ENCODE measurements at regions not wholly inside any gene's neighbourhood (a gene's known extent, or its start where the extent isn't known, plus 50 kb on each side); places are given as distances from the start of the nearest gene placed in this dataset.

GRCh38 chr3:72139316-72139715, 354.4 kb upstream of the PROK2 start:
- H2AK5ac ChIP-seq (ENCODE audit: low read length) = no peak overlapping the region
- H2BK15ac ChIP-seq (replicated peaks; ENCODE audit: low read depth) = no peak overlapping the region
- DNase-seq = no peak
- no peak overlapping the region for H3K4ac ChIP-seq (ENCODE audit: low read depth, low read length)
- H2BK120ac ChIP-seq (ENCODE audit: low read depth, low read length) = no peak overlapping the region
- H3K36me3 ChIP-seq (ENCODE audit: control insufficient read depth, insufficient read depth, low read length) = no peaks in the 10 kb centered on the region
- H3K56ac ChIP-seq (ENCODE audit: low read length) = no peak overlapping the region
- H3K79me1 ChIP-seq (ENCODE audit: low read length) = no peaks in the 10 kb centered on the region
- WGBS (ENCODE audit: extremely low coverage, insufficient coverage, low lambda C conversion rate) = no CpG with 5 or more reads among the region's 2 CpGs
- no peak overlapping the region for H3K23ac ChIP-seq (ENCODE audit: low read length)
- H3K27me3 ChIP-seq (ENCODE audit: insufficient read depth, low read length, poor library complexity) = no peaks in the 10 kb centered on the region
- H3K79me2 ChIP-seq (ENCODE audit: control insufficient read depth, insufficient read depth, low read length) = no peaks in the 10 kb centered on the region
- no peak overlapping the region for H4K8ac ChIP-seq (ENCODE audit: low read depth, low read length)
- H3K4me3 ChIP-seq (ENCODE audit: low read length) = no peak overlapping the region
- no peak overlapping the region for H3K18ac ChIP-seq (ENCODE audit: low read length)
- H3K27ac ChIP-seq (ENCODE audit: low read depth, low read length) = no peak overlapping the region
- H3K4me2 ChIP-seq (ENCODE audit: low read length) = no peak overlapping the region
- no peak overlapping the region for H4K5ac ChIP-seq (ENCODE audit: low read length)
- H3K9ac ChIP-seq (ENCODE audit: low read length) = no peak overlapping the region
- peaks cover under 1% of the 10 kb centered on the region for H3K4me1 ChIP-seq (ENCODE audit: control insufficient read depth, low read depth, low read length)
- H2BK5ac ChIP-seq (ENCODE audit: low read length) = no peak overlapping the region

GRCh38 chr3:72137865-72138861, 353.2 kb upstream of the PROK2 start:
- H3K56ac ChIP-seq (ENCODE audit: low read length) = no peak overlapping the region
- no peak for DNase-seq
- no peaks in the 10 kb centered on the region for H3K4me1 ChIP-seq (ENCODE audit: control insufficient read depth, low read depth, low read length)
- no peak overlapping the region for H2BK5ac ChIP-seq (ENCODE audit: low read length)
- WGBS (ENCODE audit: extremely low coverage, insufficient coverage, low lambda C conversion rate) = no CpG with 5 or more reads among the region's 9 CpGs
- no peak overlapping the region for H3K4me3 ChIP-seq (ENCODE audit: low read length)
- H4K8ac ChIP-seq (ENCODE audit: low read depth, low read length) = no peak overlapping the region
- H3K79me2 ChIP-seq (ENCODE audit: control insufficient read depth, insufficient read depth, low read length) = no peaks in the 10 kb centered on the region
- H4K5ac ChIP-seq (ENCODE audit: low read length) = no peak overlapping the region
- no peak overlapping the region for H2AK5ac ChIP-seq (ENCODE audit: low read length)
- H3K9ac ChIP-seq (ENCODE audit: low read length) = no peak overlapping the region
- no peaks in the 10 kb centered on the region for H3K79me1 ChIP-seq (ENCODE audit: low read length)
- no peaks in the 10 kb centered on the region for H3K27me3 ChIP-seq (ENCODE audit: insufficient read depth, low read length, poor library complexity)
- H3K23ac ChIP-seq (ENCODE audit: low read length) = no peak overlapping the region
- no peak overlapping the region for H3K4me2 ChIP-seq (ENCODE audit: low read length)
- H3K4ac ChIP-seq (ENCODE audit: low read depth, low read length) = no peak overlapping the region
- no peaks in the 10 kb centered on the region for H3K36me3 ChIP-seq (ENCODE audit: control insufficient read depth, insufficient read depth, low read length)
- no peak overlapping the region for H3K27ac ChIP-seq (ENCODE audit: low read depth, low read length)
- H2BK120ac ChIP-seq (ENCODE audit: low read depth, low read length) = no peak overlapping the region
- no peak overlapping the region for H2BK15ac ChIP-seq (replicated peaks; ENCODE audit: low read depth)
- H3K18ac ChIP-seq (ENCODE audit: low read length) = no peak overlapping the region

GRCh38 chr3:72135636-72136035, 350.7 kb upstream of the PROK2 start:
- Histone ChIP-seq H3K4me1 (ENCODE audit: control insufficient read depth, low read depth, low read length) (no peaks in the 10 kb centered on the region), H3K4me3 (ENCODE audit: low read length) (no peak overlapping the region), H4K5ac (ENCODE audit: low read length) (no peak overlapping the region), H2AK5ac (ENCODE audit: low read length) (no peak overlapping the region), H3K27ac (ENCODE audit: low read depth, low read length) (no peak overlapping the region), H3K4me2 (ENCODE audit: low read length) (no peak overlapping the region), H3K36me3 (ENCODE audit: control insufficient read depth, insufficient read depth, low read length) (no peaks in the 10 kb centered on the region), H4K8ac (ENCODE audit: low read depth, low read length) (no peak overlapping the region), H3K9ac (ENCODE audit: low read length) (no peak overlapping the region), H3K79me2 (ENCODE audit: control insufficient read depth, insufficient read depth, low read length) (no peaks in the 10 kb centered on the region), H3K18ac (ENCODE audit: low read length) (no peak overlapping the region), H3K23ac (ENCODE audit: low read length) (no peak overlapping the region), H3K27me3 (ENCODE audit: insufficient read depth, low read length, poor library complexity) (no peaks in the 10 kb centered on the region), H3K56ac (ENCODE audit: low read length) (no peak overlapping the region), H3K79me1 (ENCODE audit: low read length) (no peaks in the 10 kb centered on the region), H2BK5ac (ENCODE audit: low read length) (no peak overlapping the region), H3K4ac (ENCODE audit: low read depth, low read length) (no peak overlapping the region), H2BK120ac (ENCODE audit: low read depth, low read length) (no peak overlapping the region), H2BK15ac (replicated peaks; ENCODE audit: low read depth) (no peak overlapping the region)
- no peak for DNase-seq
- WGBS (ENCODE audit: extremely low coverage, insufficient coverage, low lambda C conversion rate) = no CpG with 5 or more reads among the region's 5 CpGs

- Histone ChIP-seq H3K27me3 (ENCODE audit: insufficient read depth, low read length, poor library complexity) (no peaks in the 10 kb centered on the region), H3K79me1 (ENCODE audit: low read length) (no peaks in the 10 kb centered on the region), H3K27ac (ENCODE audit: low read depth, low read length) (no peak overlapping the region), H2BK120ac (ENCODE audit: low read depth, low read length) (no peak overlapping the region), H4K8ac (ENCODE audit: low read depth, low read length) (no peak overlapping the region), H2AK5ac (ENCODE audit: low read length) (no peak overlapping the region), H2BK15ac (replicated peaks; ENCODE audit: low read depth) (no peak overlapping the region), H3K23ac (ENCODE audit: low read length) (no peak overlapping the region), H3K79me2 (ENCODE audit: control insufficient read depth, insufficient read depth, low read length) (no peaks in the 10 kb centered on the region), H3K9ac (ENCODE audit: low read length) (no peak overlapping the region), H3K18ac (ENCODE audit: low read length) (no peak overlapping the region), H3K4ac (ENCODE audit: low read depth, low read length) (no peak overlapping the region), H3K4me2 (ENCODE audit: low read length) (no peak overlapping the region), H2BK5ac (ENCODE audit: low read length) (no peak overlapping the region), H4K5ac (ENCODE audit: low read length) (no peak overlapping the region), H3K36me3 (ENCODE audit: control insufficient read depth, insufficient read depth, low read length) (no peaks in the 10 kb centered on the region), H3K56ac (ENCODE audit: low read length) (no peak overlapping the region), H3K4me3 (ENCODE audit: low read length) (no peak overlapping the region), H3K4me1 (ENCODE audit: control insufficient read depth, low read depth, low read length) (no peaks in the 10 kb centered on the region)
- DNase-seq = no peak
- WGBS (ENCODE audit: extremely low coverage, insufficient coverage, low lambda C conversion rate) = no CpG with 5 or more reads among the region's 6 CpGs
Measured at GRCh38 chr3:72134989-72135451, 350.1 kb upstream of the PROK2 start.

- DNase-seq = no peak
- WGBS (ENCODE audit: extremely low coverage, insufficient coverage, low lambda C conversion rate) = no CpG with 5 or more reads among the region's 7 CpGs
Measured at GRCh38 chr3:72133329-72134011, 348.5 kb upstream of the PROK2 start.

More at GRCh38 chr3:72133329-72134011, 348.5 kb upstream of the PROK2 start:
- no peaks in the 10 kb centered on the region for H3K36me3 ChIP-seq (ENCODE audit: control insufficient read depth, insufficient read depth, low read length)
- no peak overlapping the region for H3K56ac ChIP-seq (ENCODE audit: low read length)
- H4K5ac ChIP-seq (ENCODE audit: low read length) = no peak overlapping the region
- H3K79me2 ChIP-seq (ENCODE audit: control insufficient read depth, insufficient read depth, low read length) = no peaks in the 10 kb centered on the region
- no peak overlapping the region for H3K23ac ChIP-seq (ENCODE audit: low read length)
- H3K9ac ChIP-seq (ENCODE audit: low read length) = no peak overlapping the region
- H4K8ac ChIP-seq (ENCODE audit: low read depth, low read length) = no peak overlapping the region
- no peak overlapping the region for H3K4me2 ChIP-seq (ENCODE audit: low read length)
- H3K18ac ChIP-seq (ENCODE audit: low read length) = no peak overlapping the region
- H3K27ac ChIP-seq (ENCODE audit: low read depth, low read length) = no peak overlapping the region
- no peaks in the 10 kb centered on the region for H3K79me1 ChIP-seq (ENCODE audit: low read length)
- no peak overlapping the region for H2BK15ac ChIP-seq (replicated peaks; ENCODE audit: low read depth)
- H3K4ac ChIP-seq (ENCODE audit: low read depth, low read length) = no peak overlapping the region
- H3K4me1 ChIP-seq (ENCODE audit: control insufficient read depth, low read depth, low read length) = no peaks in the 10 kb centered on the region
- H2AK5ac ChIP-seq (ENCODE audit: low read length) = no peak overlapping the region
- H2BK120ac ChIP-seq (ENCODE audit: low read depth, low read length) = no peak overlapping the region
- no peaks in the 10 kb centered on the region for H3K27me3 ChIP-seq (ENCODE audit: insufficient read depth, low read length, poor library complexity)
- no peak overlapping the region for H3K4me3 ChIP-seq (ENCODE audit: low read length)
- no peak overlapping the region for H2BK5ac ChIP-seq (ENCODE audit: low read length)

All from mesendoderm (in vitro differentiated cells).